Activated naive CD4-positive, alpha-beta T cell (primary cell): ENCODE measurements at regions not wholly inside any gene's neighbourhood (a gene's known extent, or its start where the extent isn't known, plus 50 kb on each side); places are given as distances from the start of the nearest gene placed in this dataset.
A peak's percentile ranks its signal among the peaks of the same experiment; 100 is the strongest.
"Not testable (repeated sequence)": the region's sequence is repeated elsewhere in the genome, so short reads cannot be mapped to it uniquely, and the experiment has no call there.

ENCODE experiments used
- DNase-seq, 4 experiments: peaks; one replicate each; lab custom pipeline; 2025; lab: John Stamatoyannopoulos, UW

GRCh38 chrX:66912417-66912816 is 273.5 kb upstream of the EDA2R start:
- DNase-seq: no peak

- DNase-seq: no peak
Observed at GRCh38 chrX:66902081-66902480, 263.2 kb upstream of the EDA2R start.

- DNase-seq: no peak
Observed at GRCh38 chrX:66900886-66901285, 262.0 kb upstream of the EDA2R start.

- DNase-seq: no peak
Observed at GRCh38 chrX:66892004-66892403, 253.1 kb upstream of the EDA2R start.

- DNase-seq: no peak
Observed at GRCh38 chrX:66889418-66889817, 250.5 kb upstream of the EDA2R start.

- no peak for DNase-seq
Observed at GRCh38 chrX:66882101-66882500, 243.2 kb upstream of the EDA2R start.

- no peak for DNase-seq
Observed at GRCh38 chrX:66876776-66877175, 237.9 kb upstream of the EDA2R start.

- no peak for DNase-seq
Observed at GRCh38 chrX:66872771-66873170, 233.9 kb upstream of the EDA2R start.

GRCh38 chrX:66863721-66864120 is 224.8 kb upstream of the EDA2R start:
- no peak for DNase-seq

- DNase-seq: no peak
Observed at GRCh38 chrX:66833426-66833825, 194.5 kb upstream of the EDA2R start.

- DNase-seq: no peak
Observed at GRCh38 chrX:66815227-66815626, 176.3 kb upstream of the EDA2R start.

- DNase-seq: not testable (repeated sequence)
Observed at GRCh38 chrX:66794514-66794913, 155.6 kb upstream of the EDA2R start.

GRCh38 chrX:66766318-66766717 is 127.4 kb upstream of the EDA2R start:
- no peak for DNase-seq

GRCh38 chrX:66760651-66761050 is 121.8 kb upstream of the EDA2R start:
- DNase-seq: no peak

GRCh38 chrX:66756717-66757116 is 117.8 kb upstream of the EDA2R start:
- no peak for DNase-seq

GRCh38 chrX:66751136-66751782 is 112.4 kb upstream of the EDA2R start:
- DNase-seq: no peak

- DNase-seq: not testable (repeated sequence)
Observed at GRCh38 chrX:66744519-66744918, 105.6 kb upstream of the EDA2R start.

GRCh38 chrX:66731398-66731797 is 92.5 kb upstream of the EDA2R start:
- DNase-seq: no peak

- DNase-seq: peak in 3 of 4 experiments; percentile 1 to 25 (median 17)
Observed at GRCh38 chrX:66728818-66729271, 90.0 kb upstream of the EDA2R start.

GRCh38 chrX:66717926-66718325 is 79.0 kb upstream of the EDA2R start:
- no peak for DNase-seq

- DNase-seq: no peak
Observed at GRCh38 chrX:66698273-66699204, 59.7 kb upstream of the EDA2R start.

- not testable (repeated sequence) for DNase-seq
Observed at GRCh38 chrX:66692512-66692911, 53.6 kb upstream of the EDA2R start.
